GM19238 (cell line): ENCODE measurements at regions not wholly inside any gene's neighbourhood (a gene's known extent, or its start where the extent isn't known, plus 50 kb on each side); places are given as distances from the start of the nearest gene placed in this dataset.
"Not testable (repeated sequence)": the region's sequence is repeated elsewhere in the genome, so short reads cannot be mapped to it uniquely, and the experiment has no call there.

Experiments
- DNase-seq: peaks from one replicate; pipeline ENCODE4 v3.0.0; 2011; ENCODE audit warnings: low spot score; ENCODE audit not compliant: insufficient read length

DNA sequence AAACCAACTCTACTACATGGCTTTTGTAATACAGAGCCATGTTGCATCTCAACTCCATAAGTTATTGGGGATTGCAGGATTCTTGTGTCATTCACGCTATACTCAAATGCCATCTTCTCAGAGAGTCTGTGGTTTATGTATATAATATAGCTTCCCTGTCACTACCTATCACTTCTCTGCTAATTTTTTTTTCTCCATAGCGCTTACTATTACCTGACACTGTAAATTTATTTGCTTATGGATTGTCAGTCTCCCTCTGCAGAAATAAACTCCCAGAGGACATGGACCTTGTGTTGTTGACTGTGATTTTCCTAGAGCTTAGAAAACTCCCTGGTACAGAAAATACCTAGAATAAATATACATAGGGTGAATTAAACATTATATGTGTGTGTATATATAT lies 990.5 kb downstream of the TBL1XR1 start:
- no peak for DNase-seq

GRCh38 chr3:176202652-176203051 lies 994.6 kb downstream of the TBL1XR1 start:
- no peak for DNase-seq

GRCh38 chr3:176193032-176193730 lies 1004.1 kb downstream of the TBL1XR1 start:
- DNase-seq: no peak

DNA sequence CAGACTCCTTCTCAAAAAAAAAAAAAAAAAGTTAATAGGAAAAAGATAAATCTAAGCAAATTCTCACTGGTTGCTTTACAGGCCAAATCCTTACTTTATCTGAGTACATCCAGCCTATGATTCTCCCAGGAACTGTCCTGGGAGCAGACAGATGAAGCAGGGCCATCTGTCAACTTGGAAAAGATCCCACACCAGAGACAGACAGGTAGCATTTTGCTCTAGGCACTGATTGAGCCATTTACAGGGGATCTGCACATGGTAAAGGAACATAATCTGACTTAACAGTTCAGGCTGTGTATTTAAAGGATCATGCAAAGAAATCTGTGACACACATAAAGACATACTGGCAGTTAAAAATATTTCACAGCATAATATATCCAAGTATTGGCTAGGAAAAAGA lies 1006.5 kb downstream of the TBL1XR1 start:
- no peak for DNase-seq

DNA sequence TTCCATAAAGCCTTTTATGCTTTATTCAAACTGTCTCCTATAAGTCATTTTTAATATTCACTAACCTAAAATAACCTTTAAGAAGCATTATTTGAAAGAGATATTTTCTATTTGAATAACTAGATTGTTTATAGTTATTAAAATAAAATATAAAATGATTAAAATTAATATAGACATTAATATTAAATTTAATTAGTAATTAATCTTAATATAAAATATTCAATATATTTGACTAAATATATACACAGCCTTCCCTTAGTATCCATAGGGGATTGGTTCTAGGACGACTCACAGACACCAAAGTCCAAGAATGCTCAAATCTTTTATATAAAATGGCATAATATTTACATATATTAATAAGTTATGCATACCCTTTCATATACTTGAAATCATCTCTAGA lies 1014.1 kb downstream of the TBL1XR1 start:
- DNase-seq: no peak

- no peak for DNase-seq
These were observed 1023.2 kb downstream of the TBL1XR1 start for GRCh38 chr3:176174060-176174459.

DNA sequence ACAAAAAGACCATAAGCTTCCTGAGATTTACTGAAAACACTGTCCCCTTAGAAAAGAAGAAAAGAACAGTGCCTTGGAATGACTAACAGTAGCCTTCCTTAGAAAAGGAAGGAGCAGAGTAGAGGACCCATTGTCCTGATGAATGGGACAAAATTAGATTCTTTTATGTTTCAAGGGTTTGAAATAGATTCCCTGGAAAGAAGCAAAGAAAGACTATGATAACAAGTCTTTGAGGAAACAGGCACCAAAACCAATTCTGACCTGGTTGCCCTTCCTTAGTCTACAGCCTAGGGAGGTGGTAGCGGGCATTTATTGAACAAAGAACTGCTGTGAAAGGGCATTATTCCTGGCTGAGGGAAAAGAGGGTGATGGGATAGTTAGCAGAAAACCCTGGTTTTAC lies 1024.8 kb downstream of the TBL1XR1 start:
- DNase-seq: no peak

- DNase-seq: no peak
These were observed 1030.0 kb downstream of the TBL1XR1 start for GRCh38 chr3:176167272-176167671.

DNA sequence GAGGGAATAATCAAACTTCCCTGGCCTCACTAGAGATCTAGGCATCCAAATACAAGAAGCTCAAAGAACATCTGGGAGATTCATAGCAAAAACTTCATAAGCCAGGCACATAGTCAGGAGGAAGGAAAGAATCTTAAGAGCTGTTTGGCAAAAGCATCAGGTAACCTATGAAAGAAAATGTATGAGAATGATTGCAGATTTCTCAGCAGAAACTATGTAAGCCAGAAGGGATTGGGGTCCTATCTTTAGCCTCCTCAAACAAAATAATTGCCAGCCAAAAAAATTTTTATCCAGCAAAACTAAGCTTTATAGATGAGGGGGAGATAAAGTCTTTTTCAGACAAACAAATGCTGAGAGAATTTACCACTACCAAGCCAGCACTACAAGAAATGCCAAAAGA lies 1036.3 kb downstream of the TBL1XR1 start:
- no peak for DNase-seq

GRCh38 chr3:176159796-176160195 lies 1037.5 kb downstream of the TBL1XR1 start:
- DNase-seq: no peak

DNA sequence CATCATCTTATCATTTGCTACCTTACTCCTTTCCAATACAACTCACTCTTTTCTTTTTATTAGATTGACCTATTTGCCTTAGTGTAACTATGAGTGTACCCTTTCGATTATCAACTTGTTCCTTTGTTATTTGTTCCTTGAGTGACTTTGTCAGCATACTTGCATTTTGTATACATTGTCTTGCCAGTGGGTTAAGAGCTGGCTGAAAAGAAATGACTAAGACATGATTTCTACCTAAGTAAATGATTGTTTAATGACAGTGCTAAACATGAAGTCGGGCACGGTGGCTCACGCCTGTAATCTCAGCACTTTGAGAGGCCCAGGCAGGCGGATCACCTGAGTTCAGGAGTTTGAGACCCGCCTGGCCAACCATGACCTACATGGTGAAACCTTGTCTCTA lies 1042.3 kb downstream of the TBL1XR1 start:
- no peak for DNase-seq

GRCh38 chr3:176149567-176149966 lies 1047.7 kb downstream of the TBL1XR1 start:
- no peak for DNase-seq

DNA sequence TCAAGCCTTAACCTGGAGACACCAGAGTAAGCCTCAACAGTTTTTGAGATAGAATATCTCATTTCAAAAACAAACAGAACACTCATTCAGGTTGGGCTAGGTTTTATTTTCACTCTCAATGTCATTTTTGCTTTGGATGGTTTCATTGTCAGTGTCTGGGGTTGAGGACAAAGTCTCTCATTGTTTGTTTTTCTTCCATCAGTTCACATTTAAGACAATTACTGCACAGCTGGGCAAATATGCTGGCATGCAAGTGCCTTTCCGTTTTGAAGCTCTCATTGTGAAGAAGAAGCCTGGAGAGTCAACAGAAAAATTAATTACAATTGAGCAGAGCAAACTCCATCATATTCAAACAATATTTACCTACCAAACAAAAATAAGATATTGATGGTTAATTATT lies 1050.0 kb downstream of the TBL1XR1 start:
- DNase-seq: no peak

DNA sequence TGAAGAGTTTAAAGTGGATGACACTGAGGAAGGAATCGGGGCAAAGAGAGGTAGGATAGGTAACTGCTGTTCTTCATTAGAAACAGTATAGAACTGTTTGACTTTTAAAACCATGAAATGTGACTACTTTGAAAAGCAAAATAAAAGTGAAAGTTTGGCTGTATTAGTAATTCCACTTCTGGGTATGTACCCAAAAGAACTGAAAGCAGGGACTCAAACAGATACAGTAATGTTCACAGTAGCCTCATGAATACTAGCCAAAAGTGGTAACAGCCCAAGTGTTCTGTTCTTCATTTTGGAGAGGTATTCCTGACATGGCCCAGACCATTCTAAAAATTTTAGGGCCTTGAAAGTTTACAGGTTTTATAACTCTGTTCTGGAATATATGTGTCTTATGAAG lies 1055.4 kb downstream of the TBL1XR1 start:
- DNase-seq: no peak

GRCh38 chr3:176120507-176120906 lies 1076.8 kb downstream of the TBL1XR1 start:
- DNase-seq: no peak

DNA sequence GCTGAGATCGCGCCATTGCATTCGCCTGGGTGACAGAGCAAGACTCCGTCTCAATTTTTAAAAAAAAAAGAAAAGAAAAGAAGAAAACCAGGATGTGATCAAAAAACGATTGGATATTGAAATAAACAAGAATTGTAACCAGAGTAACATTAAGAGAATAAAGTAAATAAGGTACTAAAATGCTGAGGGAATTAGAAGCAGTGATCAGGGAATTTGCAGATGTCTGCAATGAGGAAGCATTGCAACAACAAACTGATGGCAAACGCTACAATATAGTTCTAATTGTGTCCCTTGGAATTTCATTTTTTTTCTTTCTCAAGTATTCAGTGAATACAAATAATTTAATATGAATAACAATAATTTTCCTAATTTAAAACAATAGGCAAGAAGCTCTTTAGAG lies 1077.5 kb downstream of the TBL1XR1 start:
- DNase-seq: no peak

GRCh38 chr3:176106380-176106779 lies 1090.9 kb downstream of the TBL1XR1 start:
- DNase-seq: no peak

GRCh38 chr3:176097027-176097426 lies 1100.3 kb downstream of the TBL1XR1 start:
- DNase-seq: no peak

DNA sequence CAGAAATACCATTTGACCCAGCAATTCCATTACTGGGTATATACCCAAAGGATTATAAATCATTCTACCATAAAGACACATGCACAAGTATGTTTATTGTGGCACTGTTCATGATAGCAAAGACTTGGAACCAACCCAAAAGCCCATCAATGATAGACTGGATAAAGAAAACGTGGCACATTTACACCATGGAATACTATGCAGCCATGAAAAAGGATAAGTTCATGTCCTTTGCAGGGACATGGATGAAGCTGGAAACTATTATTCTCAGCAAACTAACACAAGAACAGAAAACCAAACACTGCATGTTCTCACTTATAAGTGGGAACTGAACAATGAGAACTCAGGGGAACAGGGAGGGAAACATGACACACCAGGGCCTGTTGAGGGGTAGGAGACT lies 1103.4 kb downstream of the TBL1XR1 start:
- not testable (repeated sequence) for DNase-seq

DNA sequence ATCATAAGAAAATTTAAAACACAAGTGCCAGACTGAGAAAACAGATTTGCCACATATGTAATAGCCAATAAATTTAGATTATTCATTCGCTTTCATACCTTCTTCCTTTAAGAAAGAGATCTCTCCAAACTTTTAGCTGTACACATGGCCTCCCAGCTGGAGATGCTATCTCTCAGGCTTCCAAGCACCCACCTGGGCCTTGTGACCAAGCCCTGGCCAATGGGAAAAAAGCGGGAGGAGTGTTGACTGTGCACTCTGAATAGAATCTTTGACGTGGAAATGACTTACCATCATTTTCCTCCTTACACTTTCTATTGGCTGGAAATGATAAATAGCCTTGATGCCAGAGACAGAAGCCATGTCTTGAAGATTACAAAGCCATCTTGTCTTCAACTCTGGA lies 1106.6 kb downstream of the TBL1XR1 start:
- no peak for DNase-seq

- no peak for DNase-seq
These were observed 1108.3 kb downstream of the TBL1XR1 start for GRCh38 chr3:176088962-176089383.

DNA sequence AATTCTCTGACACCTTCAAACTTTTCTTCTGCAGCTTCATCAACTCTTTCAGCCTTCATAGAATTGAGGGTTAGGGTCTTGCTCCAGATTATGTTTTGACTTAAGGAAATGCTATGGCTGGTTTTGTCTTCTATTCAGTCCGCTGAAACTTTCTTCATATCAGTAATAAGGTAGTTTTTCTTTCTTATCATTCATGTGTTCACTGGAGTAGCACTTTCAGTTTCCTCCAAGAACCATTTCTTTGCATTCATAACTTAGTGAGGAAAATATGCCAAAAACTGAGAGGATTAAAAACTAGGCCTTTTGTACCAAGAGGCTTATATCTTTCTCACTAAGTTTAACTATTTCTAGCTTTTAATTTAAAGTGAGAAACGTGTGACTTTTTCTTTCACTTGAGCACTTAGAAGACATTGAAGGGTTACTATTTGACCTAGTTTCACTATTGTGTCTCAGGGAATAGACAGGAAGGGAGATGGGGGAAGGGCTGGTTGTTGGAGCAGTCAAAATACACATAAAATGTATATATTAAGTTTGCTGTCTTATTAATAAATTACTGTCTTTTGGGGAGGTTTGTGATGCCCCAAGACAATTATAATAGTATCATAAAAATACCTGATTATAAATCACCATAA lies 1110.1 kb downstream of the TBL1XR1 start:
- no peak for DNase-seq

GRCh38 chr3:176079785-176080184 lies 1117.5 kb downstream of the TBL1XR1 start:
- no peak for DNase-seq
